ENCODE measurements at regions not wholly inside any gene's neighbourhood (a gene's known extent, or its start where the extent isn't known, plus 50 kb on each side); places are given as distances from the start of the nearest gene placed in this dataset.

GRCh38 chr16:48810803-48811453 lies 200.9 kb upstream of the N4BP1 start:
- Histone ChIP-seq H3K36me3 (ENCODE audit: control insufficient read depth in 1 of 2, insufficient read depth in 2 of 2, low read length in 1 of 2) (no peaks in the 10 kb centered on the region), H3K27me3 (ENCODE audit: control insufficient read depth in 1 of 2, insufficient read depth in 2 of 2, low read length in 1 of 2) (no peaks in the 10 kb centered on the region), H3K4me3 (ENCODE audit: low read length in 2 of 2) (no peak overlapping the region), H3K4me1 (ENCODE audit: control insufficient read depth in 1 of 2, insufficient read depth in 2 of 2, low read length in 2 of 2) (no peaks in the 10 kb centered on the region), H3K9me3 (ENCODE audit: control insufficient read depth, low read length) (peaks cover 2% of the 10 kb centered on the region), H3K27ac (ENCODE audit: low read depth in 1 of 2, low read length in 2 of 2) (no peak overlapping the region)
- DNase-seq: no peak
- intact Hi-C loops (cut with DNase I): no loop called here
- no peak for ATAC-seq (ENCODE audit: low FRiP score)
- WGBS, 2 donors: 2% methylated on average over 59 to 70 of the region's 70 CpGs

- Histone ChIP-seq H3K27ac (ENCODE audit: low read depth in 1 of 2, low read length in 2 of 2) (no peak overlapping the region), H3K4me1 (ENCODE audit: control insufficient read depth in 1 of 2, insufficient read depth in 2 of 2, low read length in 2 of 2) (no peaks in the 10 kb centered on the region), H3K36me3 (ENCODE audit: control insufficient read depth in 1 of 2, insufficient read depth in 2 of 2, low read length in 1 of 2) (no peaks in the 10 kb centered on the region), H3K27me3 (ENCODE audit: control insufficient read depth in 1 of 2, insufficient read depth in 2 of 2, low read length in 1 of 2) (no peaks in the 10 kb centered on the region), H3K9me3 (ENCODE audit: control insufficient read depth, low read length) (peaks cover 2% of the 10 kb centered on the region), H3K4me3 (ENCODE audit: low read length in 2 of 2) (no peak overlapping the region)
- 5 to 6% methylated on average over 17 to 29 of the region's 29 CpGs for WGBS, 2 donors
- DNase-seq (no peak), ATAC-seq (ENCODE audit: low FRiP score) (peak; percentile 11)
- intact Hi-C loops (cut with DNase I): no loop called here
Observed at GRCh38 chr16:48810436-48810802, 200.4 kb upstream of the N4BP1 start.

GRCh38 chr16:48790151-48790550 lies 180.2 kb upstream of the N4BP1 start:
- intact Hi-C loops (cut with DNase I): no loop called here
- ATAC-seq (ENCODE audit: low FRiP score) (no peak), DNase-seq (no peak)
- Histone ChIP-seq H3K27ac (ENCODE audit: low read depth in 1 of 2, low read length in 2 of 2) (no peak overlapping the region), H3K9me3 (ENCODE audit: control insufficient read depth, low read length) (peaks cover 2% of the 10 kb centered on the region), H3K36me3 (ENCODE audit: control insufficient read depth in 1 of 2, insufficient read depth in 2 of 2, low read length in 1 of 2) (no peaks in the 10 kb centered on the region), H3K4me3 (ENCODE audit: low read length in 2 of 2) (no peak overlapping the region), H3K27me3 (ENCODE audit: control insufficient read depth in 1 of 2, insufficient read depth in 2 of 2, low read length in 1 of 2) (peaks cover 0 to 3% of the 10 kb centered on the region in 2 donors), H3K4me1 (ENCODE audit: control insufficient read depth in 1 of 2, insufficient read depth in 2 of 2, low read length in 2 of 2) (no peaks in the 10 kb centered on the region)
- WGBS, 2 donors: 38 to 46% methylated on average over 2 of the region's 2 CpGs

GRCh38 chr16:48788475-48788874 lies 178.5 kb upstream of the N4BP1 start:
- Histone ChIP-seq H3K36me3 (ENCODE audit: control insufficient read depth in 1 of 2, insufficient read depth in 2 of 2, low read length in 1 of 2) (no peaks in the 10 kb centered on the region), H3K27ac (ENCODE audit: low read depth in 1 of 2, low read length in 2 of 2) (no peak overlapping the region), H3K4me3 (ENCODE audit: low read length in 2 of 2) (no peak overlapping the region), H3K27me3 (ENCODE audit: control insufficient read depth in 1 of 2, insufficient read depth in 2 of 2, low read length in 1 of 2) (peaks cover 0 to 3% of the 10 kb centered on the region in 2 donors), H3K9me3 (ENCODE audit: control insufficient read depth, low read length) (peaks cover 2% of the 10 kb centered on the region), H3K4me1 (ENCODE audit: control insufficient read depth in 1 of 2, insufficient read depth in 2 of 2, low read length in 2 of 2) (no peaks in the 10 kb centered on the region)
- 22 to 26% methylated on average over 3 of the region's 3 CpGs for WGBS, 2 donors
- ATAC-seq (ENCODE audit: low FRiP score) (no peak), DNase-seq (no peak)
- intact Hi-C loops (cut with DNase I): no loop called here

GRCh38 chr16:48745541-48745940 lies 135.6 kb upstream of the N4BP1 start:
- H3K9me3 ChIP-seq (ENCODE audit: control insufficient read depth, low read length): peaks cover 3% of the 10 kb centered on the region
- H3K4me1 ChIP-seq (ENCODE audit: control insufficient read depth in 1 of 2, insufficient read depth in 2 of 2, low read length in 2 of 2): no peaks in the 10 kb centered on the region
- H3K36me3 ChIP-seq (ENCODE audit: control insufficient read depth in 1 of 2, insufficient read depth in 2 of 2, low read length in 1 of 2): no peaks in the 10 kb centered on the region
- ATAC-seq (ENCODE audit: low FRiP score): no peak
- H3K4me3 ChIP-seq (ENCODE audit: low read length in 2 of 2): no peak overlapping the region
- H3K27ac ChIP-seq (ENCODE audit: low read depth in 1 of 2, low read length in 2 of 2): no peak overlapping the region
- no peaks in the 10 kb centered on the region for H3K27me3 ChIP-seq (ENCODE audit: control insufficient read depth in 1 of 2, insufficient read depth in 2 of 2, low read length in 1 of 2)
- 76 to 77% methylated on average over 4 of the region's 4 CpGs for WGBS, 2 donors
- intact Hi-C loops (cut with DNase I): no loop called here
- no peak for DNase-seq

GRCh38 chr16:48740964-48741363 lies 131.0 kb upstream of the N4BP1 start:
- no peaks in the 10 kb centered on the region for H3K27me3 ChIP-seq (ENCODE audit: control insufficient read depth in 1 of 2, insufficient read depth in 2 of 2, low read length in 1 of 2)
- ATAC-seq (ENCODE audit: low FRiP score) (no peak), DNase-seq (no peak)
- intact Hi-C loops (cut with DNase I): no loop called here
- no peaks in the 10 kb centered on the region for H3K4me1 ChIP-seq (ENCODE audit: control insufficient read depth in 1 of 2, insufficient read depth in 2 of 2, low read length in 2 of 2)
- no peak overlapping the region for H3K27ac ChIP-seq (ENCODE audit: low read depth in 1 of 2, low read length in 2 of 2)
- peaks cover 3% of the 10 kb centered on the region for H3K9me3 ChIP-seq (ENCODE audit: control insufficient read depth, low read length)
- no peaks in the 10 kb centered on the region for H3K36me3 ChIP-seq (ENCODE audit: control insufficient read depth in 1 of 2, insufficient read depth in 2 of 2, low read length in 1 of 2)
- WGBS, 2 donors: 56 to 66% methylated on average over 6 of the region's 6 CpGs
- H3K4me3 ChIP-seq (ENCODE audit: low read length in 2 of 2): no peak overlapping the region

- Histone ChIP-seq H3K4me1 (ENCODE audit: control insufficient read depth in 1 of 2, insufficient read depth in 2 of 2, low read length in 2 of 2) (no peaks in the 10 kb centered on the region), H3K27ac (ENCODE audit: low read depth in 1 of 2, low read length in 2 of 2) (no peak overlapping the region), H3K27me3 (ENCODE audit: control insufficient read depth in 1 of 2, insufficient read depth in 2 of 2, low read length in 1 of 2) (no peaks in the 10 kb centered on the region), H3K9me3 (ENCODE audit: control insufficient read depth, low read length) (no peaks in the 10 kb centered on the region), H3K4me3 (ENCODE audit: low read length in 2 of 2) (no peak overlapping the region), H3K36me3 (ENCODE audit: control insufficient read depth in 1 of 2, insufficient read depth in 2 of 2, low read length in 1 of 2) (no peaks in the 10 kb centered on the region)
- DNase-seq (no peak), ATAC-seq (ENCODE audit: low FRiP score) (no peak)
- intact Hi-C loops (cut with DNase I): no loop called here
Observed at GRCh38 chr16:48734220-48734619, 124.2 kb upstream of the N4BP1 start.

- intact Hi-C loops (cut with DNase I): no loop called here
- no peak for ATAC-seq (ENCODE audit: low FRiP score)
Observed at GRCh38 chr16:48704710-48705109, 94.7 kb upstream of the N4BP1 start.

GRCh38 chr16:48687421-48688038 lies 77.5 kb upstream of the N4BP1 start:
- DNase-seq: peak in 1 of 2 donors; percentile 52

More at GRCh38 chr16:48704710-48705109, 94.7 kb upstream of the N4BP1 start:
- Histone ChIP-seq H3K4me3 (ENCODE audit: low read length in 2 of 2) (no peak overlapping the region), H3K36me3 (ENCODE audit: control insufficient read depth in 1 of 2, insufficient read depth in 2 of 2, low read length in 1 of 2) (no peaks in the 10 kb centered on the region), H3K27me3 (ENCODE audit: control insufficient read depth in 1 of 2, insufficient read depth in 2 of 2, low read length in 1 of 2) (no peaks in the 10 kb centered on the region), H3K9me3 (ENCODE audit: control insufficient read depth, low read length) (no peaks in the 10 kb centered on the region), H3K27ac (ENCODE audit: low read depth in 1 of 2, low read length in 2 of 2) (no peak overlapping the region), H3K4me1 (ENCODE audit: control insufficient read depth in 1 of 2, insufficient read depth in 2 of 2, low read length in 2 of 2) (no peaks in the 10 kb centered on the region)
- no peak for DNase-seq
- WGBS, 2 donors: 72 to 88% methylated on average over 1 of the region's 1 CpG

More at GRCh38 chr16:48687421-48688038, 77.5 kb upstream of the N4BP1 start:
- ATAC-seq (ENCODE audit: low FRiP score): peak; percentile 57
- no peaks in the 10 kb centered on the region for H3K9me3 ChIP-seq (ENCODE audit: control insufficient read depth, low read length)
- no peak overlapping the region for H3K4me3 ChIP-seq (ENCODE audit: low read length in 2 of 2)
- intact Hi-C loops (cut with DNase I): loop anchor here (5.0 kb wide), 1 partner anchor 665 kb away; no protein-coding TSS in a partner anchor
- H3K4me1 ChIP-seq (ENCODE audit: control insufficient read depth in 1 of 2, insufficient read depth in 2 of 2, low read length in 2 of 2): no peaks in the 10 kb centered on the region
- 1% methylated on average over 9 of the region's 9 CpGs for WGBS, 2 donors
- no peaks in the 10 kb centered on the region for H3K36me3 ChIP-seq (ENCODE audit: control insufficient read depth in 1 of 2, insufficient read depth in 2 of 2, low read length in 1 of 2)
- H3K27ac ChIP-seq (ENCODE audit: low read depth in 1 of 2, low read length in 2 of 2): no peak overlapping the region
- no peaks in the 10 kb centered on the region for H3K27me3 ChIP-seq (ENCODE audit: control insufficient read depth in 1 of 2, insufficient read depth in 2 of 2, low read length in 1 of 2)

Data from aorta (tissue), 5 donors.